ENCODE measurements at regions not wholly inside any gene's neighbourhood (a gene's known extent, or its start where the extent isn't known, plus 50 kb on each side); places are given as distances from the start of the nearest gene placed in this dataset.

GRCh38 chr13:78402708-78403400 is 200.5 kb downstream of the POU4F1 start:
- peaks cover 35% of the 10 kb centered on the region for H3K27me3 Mint-ChIP-seq (ENCODE audit: insufficient read depth, unreplicated experiment)
- TF ChIP-seq CTCF (IDR thresholded peaks at IDR 0.05; ENCODE audit: unreplicated experiment), result no peak
- H3K27ac Mint-ChIP-seq (ENCODE audit: low read depth, unreplicated experiment), result no peak overlapping the region
- BruUV-seq (replicated peaks), result no TSS peak
- ChIA-PET CTCF (interaction anchor here (0.6 to 0.9 kb wide), 2 partner anchors 175 to 846 kb away, joined by 3 to 4 read pairs; no protein-coding TSS in a partner anchor), POLR2A (no interaction called here)
- intact Hi-C loops (cut with micrococcal nuclease), result no loop called here
- DNase-seq (ENCODE audit: unreplicated experiment), result no peak
- no peaks in the 10 kb centered on the region for H3K36me3 Mint-ChIP-seq (ENCODE audit: insufficient read depth, unreplicated experiment)
- no peaks in the 10 kb centered on the region for H3K4me1 Mint-ChIP-seq (ENCODE audit: insufficient read depth, unreplicated experiment)
- H3K9me3 Mint-ChIP-seq (ENCODE audit: unreplicated experiment), result no peaks in the 10 kb centered on the region
- no peak overlapping the region for H3K4me3 Mint-ChIP-seq (ENCODE audit: unreplicated experiment)

- intact Hi-C loops (cut with micrococcal nuclease), result no loop called here
Observed at GRCh38 chr13:78401873-78402707, 201.3 kb downstream of the POU4F1 start.

GRCh38 chr13:78398743-78399410 is 204.5 kb downstream of the POU4F1 start:
- ChIA-PET CTCF (interaction anchor here (0.6 kb wide), 1 partner anchor 278 kb away, joined by 3 read pairs; no protein-coding TSS in a partner anchor), POLR2A (no interaction called here)
- H3K27me3 Mint-ChIP-seq (ENCODE audit: insufficient read depth, unreplicated experiment), result peaks cover 23% of the 10 kb centered on the region
- no peaks in the 10 kb centered on the region for H3K36me3 Mint-ChIP-seq (ENCODE audit: insufficient read depth, unreplicated experiment)
- H3K4me3 Mint-ChIP-seq (ENCODE audit: unreplicated experiment), result no peak overlapping the region
- no peak overlapping the region for H3K27ac Mint-ChIP-seq (ENCODE audit: low read depth, unreplicated experiment)
- intact Hi-C loops (cut with micrococcal nuclease), result no loop called here
- BruUV-seq (replicated peaks), result no TSS peak
- no peaks in the 10 kb centered on the region for H3K9me3 Mint-ChIP-seq (ENCODE audit: unreplicated experiment)
- no peaks in the 10 kb centered on the region for H3K4me1 Mint-ChIP-seq (ENCODE audit: insufficient read depth, unreplicated experiment)
- no peak for TF ChIP-seq CTCF (IDR thresholded peaks at IDR 0.05; ENCODE audit: unreplicated experiment)
- no peak for DNase-seq (ENCODE audit: unreplicated experiment)

More at GRCh38 chr13:78401873-78402707, 201.3 kb downstream of the POU4F1 start:
- Mint-ChIP-seq H3K27ac (ENCODE audit: low read depth, unreplicated experiment) (no peak overlapping the region), H3K27me3 (ENCODE audit: insufficient read depth, unreplicated experiment) (peaks cover 40% of the 10 kb centered on the region), H3K4me3 (ENCODE audit: unreplicated experiment) (no peak overlapping the region), H3K4me1 (ENCODE audit: insufficient read depth, unreplicated experiment) (no peaks in the 10 kb centered on the region), H3K36me3 (ENCODE audit: insufficient read depth, unreplicated experiment) (no peaks in the 10 kb centered on the region), H3K9me3 (ENCODE audit: unreplicated experiment) (no peaks in the 10 kb centered on the region)
- TF ChIP-seq CTCF (IDR thresholded peaks at IDR 0.05; ENCODE audit: unreplicated experiment), result no peak
- DNase-seq (ENCODE audit: unreplicated experiment), result no peak
- no TSS peak for BruUV-seq (replicated peaks)
- POLR2A ChIA-PET, result no interaction called here
- CTCF ChIA-PET, result interaction anchor here (0.6 to 0.9 kb wide), 2 partner anchors 176 to 847 kb away, joined by 3 to 4 read pairs; no protein-coding TSS in a partner anchor
